ENCODE measurements at regions not wholly inside any gene's neighbourhood (a gene's known extent, or its start where the extent isn't known, plus 50 kb on each side); places are given as distances from the start of the nearest gene placed in this dataset.

GRCh38 chr4:145417348-145418130 is 64.1 kb upstream of the SMAD1 start:
- no peak overlapping the region for H3K4me3 ChIP-seq (ENCODE audit: low read depth, low read length)
- no peaks in the 10 kb centered on the region for H3K4me1 ChIP-seq
- H3K36me3 ChIP-seq: no peaks in the 10 kb centered on the region
- TF ChIP-seq CTCF (IDR thresholded peaks at IDR 0.05; ENCODE audit: low read depth, low read length): no peak
- no peaks in the 10 kb centered on the region for H3K9me3 ChIP-seq
- DNase-seq: no peak
- no peaks in the 10 kb centered on the region for H3K27me3 ChIP-seq

- Histone ChIP-seq H3K4me3 (ENCODE audit: low read depth, low read length) (no peak overlapping the region), H3K9me3 (no peaks in the 10 kb centered on the region), H3K27me3 (no peaks in the 10 kb centered on the region; the same call in none of the 2 replicates), H3K4me1 (no peaks in the 10 kb centered on the region), H3K36me3 (no peaks in the 10 kb centered on the region)
- no peak for DNase-seq
- TF ChIP-seq CTCF (IDR thresholded peaks at IDR 0.05; ENCODE audit: low read depth, low read length): no peak
Measured at GRCh38 chr4:145414841-145415240, 66.8 kb upstream of the SMAD1 start.

GRCh38 chr4:145414226-145414625 is 67.4 kb upstream of the SMAD1 start:
- H3K27me3 ChIP-seq: no peaks in the 10 kb centered on the region; the same call in none of the 2 replicates
- no peaks in the 10 kb centered on the region for H3K36me3 ChIP-seq
- DNase-seq: no peak
- no peaks in the 10 kb centered on the region for H3K9me3 ChIP-seq
- TF ChIP-seq CTCF (IDR thresholded peaks at IDR 0.05; ENCODE audit: low read depth, low read length): no peak
- no peak overlapping the region for H3K4me3 ChIP-seq (ENCODE audit: low read depth, low read length)
- no peaks in the 10 kb centered on the region for H3K4me1 ChIP-seq

GRCh38 chr4:145406970-145407369 is 74.7 kb upstream of the SMAD1 start:
- Histone ChIP-seq H3K36me3 (no peaks in the 10 kb centered on the region), H3K4me3 (ENCODE audit: low read depth, low read length) (no peak overlapping the region), H3K9me3 (no peaks in the 10 kb centered on the region), H3K4me1 (no peaks in the 10 kb centered on the region), H3K27me3 (no peaks in the 10 kb centered on the region; the same call in 1 of the 2 replicates)
- no peak for DNase-seq
- TF ChIP-seq CTCF (IDR thresholded peaks at IDR 0.05; ENCODE audit: low read depth, low read length): no peak

DNA sequence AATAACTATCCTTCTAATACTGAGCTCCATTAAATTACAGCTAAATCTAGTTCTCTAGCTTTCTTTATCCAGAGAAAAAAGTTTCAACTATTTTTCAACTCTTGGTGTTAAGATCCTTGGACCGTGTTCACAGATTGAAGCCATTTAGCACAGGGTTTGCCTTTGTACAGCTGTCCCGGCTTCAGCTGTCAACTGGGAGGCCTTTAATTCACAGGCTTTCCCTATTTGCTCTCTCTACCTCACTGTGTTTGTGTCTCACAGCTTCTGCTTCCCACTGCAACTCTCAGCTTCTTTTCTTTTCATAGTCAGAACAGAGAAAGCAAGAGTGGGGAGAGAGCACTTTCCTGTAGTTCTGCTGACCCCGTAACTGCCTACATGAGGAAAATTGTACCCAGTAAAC is 76.9 kb upstream of the SMAD1 start:
- no peaks in the 10 kb centered on the region for H3K4me1 ChIP-seq
- no peak for TF ChIP-seq CTCF (IDR thresholded peaks at IDR 0.05; ENCODE audit: low read depth, low read length)
- DNase-seq: no peak

GRCh38 chr4:145396581-145396980 is 85.1 kb upstream of the SMAD1 start:
- Histone ChIP-seq H3K36me3 (no peaks in the 10 kb centered on the region), H3K27me3 (peaks cover 2% of the 10 kb centered on the region), H3K4me3 (ENCODE audit: low read depth, low read length) (no peak overlapping the region), H3K9me3 (no peaks in the 10 kb centered on the region), H3K4me1 (no peaks in the 10 kb centered on the region)
- no peak for TF ChIP-seq CTCF (IDR thresholded peaks at IDR 0.05; ENCODE audit: low read depth, low read length)
- no peak for DNase-seq

More for the DNA sequence above, 76.9 kb upstream of the SMAD1 start:
- H3K9me3 ChIP-seq: no peaks in the 10 kb centered on the region
- no peak overlapping the region for H3K4me3 ChIP-seq (ENCODE audit: low read depth, low read length)
- H3K36me3 ChIP-seq: no peaks in the 10 kb centered on the region
- no peaks in the 10 kb centered on the region; the same call in 1 of the 2 replicates for H3K27me3 ChIP-seq
